ENCODE measurements at regions not wholly inside any gene's neighbourhood (a gene's known extent, or its start where the extent isn't known, plus 50 kb on each side); places are given as distances from the start of the nearest gene placed in this dataset.

GRCh38 chr19:30754162-30754561 lies 382.0 kb downstream of the ZNF536 start:
- DNase-seq (ENCODE audit: low spot score) (no peak), ATAC-seq (no peak)
- intact Hi-C loops (cut with DNase I), result no loop called here

GRCh38 chr19:30752876-30753275 lies 380.7 kb downstream of the ZNF536 start:
- DNase-seq (ENCODE audit: low spot score) (no peak), ATAC-seq (no peak)
- intact Hi-C loops (cut with DNase I), result no loop called here

GRCh38 chr19:30752201-30752600 lies 380.0 kb downstream of the ZNF536 start:
- intact Hi-C loops (cut with DNase I), result no loop called here
- DNase-seq (ENCODE audit: low spot score) (no peak), ATAC-seq (no peak)

- DNase-seq (ENCODE audit: low spot score) (no peak), ATAC-seq (no peak)
- intact Hi-C loops (cut with DNase I), result no loop called here
Measured at GRCh38 chr19:30745476-30745985, 373.3 kb downstream of the ZNF536 start.

- no peak for DNase-seq (ENCODE audit: low spot score)
- intact Hi-C loops (cut with DNase I), result no loop called here
- no peak for ATAC-seq
Measured at GRCh38 chr19:30744741-30745475, 372.7 kb downstream of the ZNF536 start.

GRCh38 chr19:30743702-30744101 lies 371.5 kb downstream of the ZNF536 start:
- DNase-seq (ENCODE audit: low spot score), result no peak
- intact Hi-C loops (cut with DNase I), result no loop called here
- no peak for ATAC-seq

- ATAC-seq (no peak), DNase-seq (ENCODE audit: low spot score) (no peak)
- intact Hi-C loops (cut with DNase I), result no loop called here
Measured at GRCh38 chr19:30743011-30743410, 370.8 kb downstream of the ZNF536 start.

GRCh38 chr19:30742406-30742938 lies 370.3 kb downstream of the ZNF536 start:
- ATAC-seq (peak; percentile 46), DNase-seq (ENCODE audit: low spot score) (no peak)
- intact Hi-C loops (cut with DNase I), result no loop called here

- no peak for DNase-seq (ENCODE audit: low spot score)
- intact Hi-C loops (cut with DNase I), result no loop called here
Measured at GRCh38 chr19:30741566-30741965, 369.4 kb downstream of the ZNF536 start.

GRCh38 chr19:30739394-30739793 lies 367.2 kb downstream of the ZNF536 start:
- ATAC-seq (peak; percentile 93), DNase-seq (ENCODE audit: low spot score) (peak; percentile 83)
- intact Hi-C loops (cut with DNase I), result no loop called here

More at GRCh38 chr19:30741566-30741965, 369.4 kb downstream of the ZNF536 start:
- no peak for ATAC-seq

- DNase-seq (ENCODE audit: low spot score) (no peak), ATAC-seq (no peak)
- intact Hi-C loops (cut with DNase I), result no loop called here
Measured at GRCh38 chr19:30738047-30738446, 365.9 kb downstream of the ZNF536 start.

GRCh38 chr19:30734669-30735068 lies 362.5 kb downstream of the ZNF536 start:
- ATAC-seq, result peak; percentile 36
- no peak for DNase-seq (ENCODE audit: low spot score)
- intact Hi-C loops (cut with DNase I), result no loop called here

GRCh38 chr19:30733826-30734550 lies 361.8 kb downstream of the ZNF536 start:
- peak; percentile 91 for ATAC-seq
- no peak for DNase-seq (ENCODE audit: low spot score)
- intact Hi-C loops (cut with DNase I), result no loop called here

GRCh38 chr19:30731591-30731990 lies 359.4 kb downstream of the ZNF536 start:
- DNase-seq (ENCODE audit: low spot score) (no peak), ATAC-seq (no peak)
- intact Hi-C loops (cut with DNase I), result no loop called here

GRCh38 chr19:30729451-30729850 lies 357.3 kb downstream of the ZNF536 start:
- no peak for ATAC-seq
- intact Hi-C loops (cut with DNase I), result no loop called here

GRCh38 chr19:30722761-30723160 lies 350.6 kb downstream of the ZNF536 start:
- ATAC-seq (no peak), DNase-seq (ENCODE audit: low spot score) (no peak)
- intact Hi-C loops (cut with DNase I), result no loop called here

More at GRCh38 chr19:30729451-30729850, 357.3 kb downstream of the ZNF536 start:
- no peak for DNase-seq (ENCODE audit: low spot score)

- no peak for DNase-seq (ENCODE audit: low spot score)
- intact Hi-C loops (cut with DNase I), result no loop called here
Measured at GRCh38 chr19:30722186-30722585, 350.0 kb downstream of the ZNF536 start.

GRCh38 chr19:30719999-30720345 lies 347.8 kb downstream of the ZNF536 start:
- DNase-seq (ENCODE audit: low spot score) (no peak), ATAC-seq (peak; percentile 61)
- intact Hi-C loops (cut with DNase I), result no loop called here

More at GRCh38 chr19:30722186-30722585, 350.0 kb downstream of the ZNF536 start:
- ATAC-seq, result no peak

GRCh38 chr19:30719189-30719998 lies 347.2 kb downstream of the ZNF536 start:
- peak; percentile 89 for ATAC-seq
- intact Hi-C loops (cut with DNase I), result no loop called here
- peak; percentile 68 for DNase-seq (ENCODE audit: low spot score)
